Stomach (tissue), 4 donors: ENCODE measurements at regions not wholly inside any gene's neighbourhood (a gene's known extent, or its start where the extent isn't known, plus 50 kb on each side); places are given as distances from the start of the nearest gene placed in this dataset.

Experiments
- POLR2A ChIP-seq, 4 donors: fragments of 450-650 bp; IDR thresholded peaks; one replicate each; pipeline ENCODE4 v1.6.1; 2016; ENCODE audit warnings: antibody characterized with exemption in 4 of 4, control low read depth in 2 of 4, mild to moderate bottlenecking in 1 of 4, moderate library complexity in 1 of 4
- POLR2AphosphoS5 ChIP-seq, 3 donors: sonication (generic); formaldehyde crosslinking; IDR thresholded peaks; one replicate each; pipeline ENCODE4 v1.6.1; 2016; ENCODE audit warnings: antibody characterized with exemption in 3 of 3

DNA sequence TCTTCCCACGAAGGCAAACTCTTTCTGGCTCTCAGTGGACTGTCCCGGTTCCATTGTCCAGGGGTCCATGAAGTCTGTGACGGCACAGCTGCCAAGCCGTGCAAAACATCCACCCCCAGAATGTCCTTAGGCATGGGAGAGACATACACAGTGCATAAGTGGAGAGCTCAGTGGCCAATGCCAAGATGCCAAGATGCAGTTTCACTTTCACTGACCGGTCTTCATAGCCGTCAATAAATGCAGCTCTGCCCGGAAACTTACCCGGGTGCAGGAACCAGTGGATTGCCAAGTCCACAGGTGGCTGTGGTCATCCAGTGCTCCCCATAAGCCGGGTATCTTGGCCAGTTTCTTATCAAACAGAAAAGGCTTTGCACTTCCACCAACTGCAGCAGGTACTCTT is 162.3 kb downstream of the PTCSC3 start:
- TF ChIP-seq POLR2A (IDR thresholded peaks at IDR 0.05) (no peak), POLR2AphosphoS5 (IDR thresholded peaks at IDR 0.05) (no peak)
